Type B pancreatic cell (in vitro differentiated cells): ENCODE measurements at regions not wholly inside any gene's neighbourhood (a gene's known extent, or its start where the extent isn't known, plus 50 kb on each side); places are given as distances from the start of the nearest gene placed in this dataset.

ENCODE experiments used
- DNase-seq: peaks from one replicate; pipeline ENCODE4 v3.0.0; 2021; ENCODE audit warnings: mixed read lengths; ENCODE audit not compliant: unreplicated experiment; ENCODE audit errors: extremely low spot score
- H3K27ac Mint-ChIP-seq: 2 replicates; pipeline ENCODE4 v1.8.0; 2021; ENCODE audit warnings: mild to moderate bottlenecking, mixed read lengths
- H3K27me3 Mint-ChIP-seq: 2 replicates; pipeline ENCODE4 v1.8.0; 2021; ENCODE audit warnings: mixed read lengths
- H3K36me3 Mint-ChIP-seq: 2 replicates; pipeline ENCODE4 v1.8.0; 2021; ENCODE audit warnings: mixed read lengths
- H3K4me1 Mint-ChIP-seq: one replicate; pipeline ENCODE4 v1.8.0; 2021; ENCODE audit warnings: mixed read lengths; ENCODE audit not compliant: unreplicated experiment
- H3K4me3 Mint-ChIP-seq: 2 replicates; pipeline ENCODE4 v1.8.0; 2021; ENCODE audit warnings: mild to moderate bottlenecking, mixed read lengths
- H3K9me3 Mint-ChIP-seq: 2 replicates; pipeline ENCODE4 v1.8.0; 2021; ENCODE audit warnings: mixed read lengths
- TF ChIP-seq, protein P1 (sequence below): fragments of 200-600 bp; sonication (generic); conservative IDR thresholded peaks from 2 replicates; pipeline ENCODE4 v1.5.0; 2021; ENCODE audit warnings: antibody characterized with exemption, mild to moderate bottlenecking

DNA sequence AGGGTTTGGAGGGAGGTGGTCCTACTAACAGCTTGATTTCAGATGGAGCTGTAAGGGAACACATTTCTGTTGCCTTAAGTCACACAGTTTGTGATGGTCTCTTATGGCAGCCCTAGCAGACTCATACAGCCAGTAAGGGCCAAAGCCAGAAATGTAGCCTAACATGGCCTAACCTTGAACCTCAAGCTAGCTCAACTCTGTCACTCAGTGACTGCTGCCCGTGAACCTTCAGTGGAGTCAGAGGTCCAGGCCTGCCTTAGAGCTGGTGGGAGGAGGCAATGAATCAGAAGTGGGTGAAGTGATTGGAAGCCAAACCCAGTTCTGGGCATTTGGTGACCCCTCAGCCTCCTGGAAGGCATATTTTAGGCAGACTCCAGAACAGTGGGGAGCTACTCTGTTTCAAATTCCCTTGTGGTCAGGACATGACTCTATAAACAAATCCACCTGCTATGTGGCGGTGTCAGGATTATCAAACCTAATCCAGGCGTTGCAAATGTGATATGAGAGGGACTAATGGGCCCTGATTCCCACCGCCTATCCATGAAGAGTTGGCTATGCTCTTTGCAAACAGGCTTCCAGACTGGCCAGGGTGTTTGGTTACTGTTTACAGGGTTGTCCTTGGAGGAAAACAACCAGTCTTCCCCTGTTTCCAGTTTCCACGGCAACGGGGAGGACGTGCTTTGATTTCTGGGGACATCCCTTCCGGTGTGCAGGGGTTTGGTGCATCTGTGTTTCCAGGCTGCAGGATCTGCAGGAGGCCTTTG, 105.9 kb upstream of the AGBL1 start:
- no peaks in the 10 kb centered on the region for H3K36me3 Mint-ChIP-seq

GRCh38 chr15:85974348-85974705, 105.3 kb upstream of the AGBL1 start:
- H3K27ac Mint-ChIP-seq, result no peak overlapping the region
- TF ChIP-seq, protein P1, sequence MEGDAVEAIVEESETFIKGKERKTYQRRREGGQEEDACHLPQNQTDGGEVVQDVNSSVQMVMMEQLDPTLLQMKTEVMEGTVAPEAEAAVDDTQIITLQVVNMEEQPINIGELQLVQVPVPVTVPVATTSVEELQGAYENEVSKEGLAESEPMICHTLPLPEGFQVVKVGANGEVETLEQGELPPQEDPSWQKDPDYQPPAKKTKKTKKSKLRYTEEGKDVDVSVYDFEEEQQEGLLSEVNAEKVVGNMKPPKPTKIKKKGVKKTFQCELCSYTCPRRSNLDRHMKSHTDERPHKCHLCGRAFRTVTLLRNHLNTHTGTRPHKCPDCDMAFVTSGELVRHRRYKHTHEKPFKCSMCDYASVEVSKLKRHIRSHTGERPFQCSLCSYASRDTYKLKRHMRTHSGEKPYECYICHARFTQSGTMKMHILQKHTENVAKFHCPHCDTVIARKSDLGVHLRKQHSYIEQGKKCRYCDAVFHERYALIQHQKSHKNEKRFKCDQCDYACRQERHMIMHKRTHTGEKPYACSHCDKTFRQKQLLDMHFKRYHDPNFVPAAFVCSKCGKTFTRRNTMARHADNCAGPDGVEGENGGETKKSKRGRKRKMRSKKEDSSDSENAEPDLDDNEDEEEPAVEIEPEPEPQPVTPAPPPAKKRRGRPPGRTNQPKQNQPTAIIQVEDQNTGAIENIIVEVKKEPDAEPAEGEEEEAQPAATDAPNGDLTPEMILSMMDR, result no peak
- H3K9me3 Mint-ChIP-seq, result no peaks in the 10 kb centered on the region
- H3K36me3 Mint-ChIP-seq, result no peaks in the 10 kb centered on the region
- DNase-seq, result no peak
- no peak overlapping the region for H3K4me3 Mint-ChIP-seq
- no peaks in the 10 kb centered on the region for H3K4me1 Mint-ChIP-seq
- H3K27me3 Mint-ChIP-seq, result peaks cover 17% of the 10 kb centered on the region

More for the DNA sequence above, 105.9 kb upstream of the AGBL1 start:
- no peak for DNase-seq
- Mint-ChIP-seq H3K4me1 (no peaks in the 10 kb centered on the region), H3K4me3 (no peak overlapping the region), H3K9me3 (no peaks in the 10 kb centered on the region), H3K27ac (no peak overlapping the region), H3K27me3 (peaks cover 14% of the 10 kb centered on the region)
- TF ChIP-seq, protein P1, result no peak

DNA sequence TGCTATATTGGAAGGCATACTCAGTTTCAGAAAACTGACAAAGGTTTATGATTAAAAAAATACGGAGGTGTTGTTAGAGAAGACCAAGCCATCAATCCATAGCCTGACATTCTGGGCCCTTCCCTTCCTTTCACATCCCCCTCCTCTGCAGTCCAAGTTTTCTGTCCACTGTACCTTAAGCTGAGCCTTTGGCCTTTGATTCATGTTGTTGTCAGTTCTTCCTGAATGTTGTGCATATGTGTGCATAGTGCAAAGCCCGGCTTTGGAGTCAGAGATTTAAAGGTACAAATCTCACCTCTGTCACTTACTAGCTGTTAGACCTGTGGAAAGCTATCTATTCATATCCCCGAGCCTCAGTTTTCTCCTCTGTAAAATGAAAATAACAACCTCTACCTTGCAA, 104.9 kb upstream of the AGBL1 start:
- TF ChIP-seq, protein P1, result no peak
- no peak for DNase-seq
- Mint-ChIP-seq H3K27me3 (peaks cover 20% of the 10 kb centered on the region), H3K4me3 (no peak overlapping the region), H3K27ac (no peak overlapping the region), H3K4me1 (no peaks in the 10 kb centered on the region), H3K36me3 (no peaks in the 10 kb centered on the region), H3K9me3 (no peaks in the 10 kb centered on the region)

DNA sequence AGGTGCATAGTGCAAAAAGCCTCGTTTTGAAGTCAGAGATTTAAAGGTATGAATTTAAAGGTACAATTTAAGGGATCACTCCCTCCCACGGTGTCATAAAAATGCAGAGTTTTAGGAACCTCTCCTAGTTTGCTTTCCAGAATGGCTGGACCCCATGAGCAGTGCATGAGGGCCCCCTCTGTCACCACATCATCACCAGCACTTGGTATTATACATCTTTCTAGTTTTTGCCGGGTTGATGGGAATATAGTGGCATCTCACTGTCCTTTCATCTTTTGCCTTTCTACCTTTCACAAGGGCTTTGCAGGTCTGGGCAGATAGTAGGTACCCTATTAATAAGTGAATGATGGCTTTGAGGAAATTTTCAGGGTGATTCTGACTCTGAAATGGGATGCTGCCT, 103.6 kb upstream of the AGBL1 start:
- H3K9me3 Mint-ChIP-seq, result no peaks in the 10 kb centered on the region

GRCh38 chr15:85976986-85977385, 102.7 kb upstream of the AGBL1 start:
- TF ChIP-seq, protein P1, result no peak
- DNase-seq, result no peak
- Mint-ChIP-seq H3K27ac (no peak overlapping the region), H3K27me3 (peaks cover 11% of the 10 kb centered on the region), H3K4me3 (no peak overlapping the region), H3K9me3 (no peaks in the 10 kb centered on the region), H3K4me1 (no peaks in the 10 kb centered on the region), H3K36me3 (no peaks in the 10 kb centered on the region)

More for the DNA sequence above, 103.6 kb upstream of the AGBL1 start:
- Mint-ChIP-seq H3K27me3 (peaks cover 16% of the 10 kb centered on the region), H3K4me1 (no peaks in the 10 kb centered on the region), H3K36me3 (no peaks in the 10 kb centered on the region), H3K4me3 (no peak overlapping the region), H3K27ac (no peak overlapping the region)
- DNase-seq, result no peak
- TF ChIP-seq, protein P1, result no peak
